GM21390 (cell line): ENCODE measurements at regions not wholly inside any gene's neighbourhood (a gene's known extent, or its start where the extent isn't known, plus 50 kb on each side); places are given as distances from the start of the nearest gene placed in this dataset.

Experiments
- ATAC-seq: cut with Tn5 transposase; IDR thresholded peaks from one replicate; pipeline ENCODE4 v1.9.1; 2021; ENCODE audit not compliant: unreplicated experiment

DNA sequence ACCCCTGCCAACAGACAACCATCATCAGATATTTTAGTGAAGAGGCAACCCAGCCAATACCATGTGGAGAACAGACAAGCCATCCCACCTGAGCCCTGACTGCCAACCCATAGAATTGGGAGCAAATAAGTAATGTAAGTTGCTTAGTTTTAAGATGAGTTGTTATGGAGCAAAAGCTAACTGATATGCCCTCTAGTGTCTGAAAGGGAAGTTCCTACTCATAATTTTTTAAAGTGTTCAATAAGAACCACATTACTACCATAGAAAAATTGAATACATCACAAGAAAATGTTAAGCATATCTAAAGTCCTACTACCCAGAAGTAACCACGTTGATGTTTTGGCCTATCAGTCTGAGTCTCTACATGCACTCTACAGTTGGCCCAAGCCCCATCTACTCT lies 50.8 kb upstream of the SLC36A4 start:
- no peak for ATAC-seq

DNA sequence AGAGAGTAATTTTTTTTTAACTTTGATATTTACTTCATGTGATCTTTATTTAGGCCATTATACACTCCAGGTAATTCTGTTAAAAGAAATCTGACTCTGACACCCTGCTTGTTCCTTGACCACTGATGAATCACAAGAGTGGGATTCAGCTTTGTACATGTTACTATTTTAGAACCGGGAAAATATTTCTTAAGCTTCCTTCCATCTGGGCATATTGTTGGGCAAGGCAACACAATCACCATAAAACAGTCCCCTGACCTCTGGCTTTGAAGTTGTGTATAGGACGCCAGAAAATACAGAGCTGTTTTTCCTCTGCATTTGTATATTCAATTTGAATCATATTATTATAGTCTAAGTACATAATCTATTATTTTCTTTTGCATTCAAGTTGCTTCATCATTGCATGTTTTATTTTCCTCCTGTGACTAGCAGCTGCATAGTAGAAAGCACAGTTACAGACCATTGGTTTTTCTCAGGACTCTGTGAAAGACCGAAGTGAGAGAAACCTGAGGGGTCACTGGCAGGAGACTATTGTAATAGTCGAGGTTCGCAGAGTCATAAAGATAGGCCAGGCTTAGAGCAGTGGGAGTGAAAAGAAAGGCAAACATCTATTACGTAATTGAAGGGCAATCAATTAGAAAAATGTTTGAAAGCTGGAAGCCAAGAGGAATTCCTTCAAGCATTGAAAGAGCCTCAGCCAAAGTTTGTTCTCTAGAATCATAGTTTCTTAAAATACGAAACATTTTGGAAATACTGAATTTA lies 51.8 kb upstream of the SLC36A4 start:
- ATAC-seq: no peak

- no peak for ATAC-seq
Observed at GRCh38 chr11:93250326-93250725, 52.5 kb upstream of the SLC36A4 start.

DNA sequence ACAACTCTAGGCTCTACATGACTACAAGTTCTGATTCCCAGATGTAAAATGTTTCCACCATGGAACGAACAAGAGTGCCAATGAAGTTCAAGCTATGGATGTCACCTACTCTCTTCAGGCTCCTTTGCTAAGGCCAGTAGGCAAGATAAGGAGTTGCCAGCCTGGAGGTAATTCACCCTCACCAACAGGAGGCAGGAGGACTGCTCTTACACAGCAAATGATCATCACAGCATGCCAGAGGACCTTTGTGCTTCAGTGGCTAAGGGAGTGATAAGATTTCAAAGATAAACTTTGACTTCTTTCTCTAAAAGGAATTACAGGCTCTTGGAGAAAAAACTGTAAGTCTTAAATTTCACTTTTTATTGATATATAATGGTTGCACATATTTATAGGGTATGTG lies 54.1 kb upstream of the SLC36A4 start:
- ATAC-seq: no peak

- ATAC-seq: no peak
Observed at GRCh38 chr11:93253111-93253510, 55.3 kb upstream of the SLC36A4 start.

GRCh38 chr11:93256623-93257022 lies 58.8 kb upstream of the SLC36A4 start:
- ATAC-seq: no peak

GRCh38 chr11:93267383-93267782 lies 63.2 kb upstream of the DEUP1 start:
- no peak for ATAC-seq

GRCh38 chr11:93268287-93269040 lies 62.1 kb upstream of the DEUP1 start:
- ATAC-seq: no peak

GRCh38 chr11:93271596-93271995 lies 58.9 kb upstream of the DEUP1 start:
- ATAC-seq: no peak

DNA sequence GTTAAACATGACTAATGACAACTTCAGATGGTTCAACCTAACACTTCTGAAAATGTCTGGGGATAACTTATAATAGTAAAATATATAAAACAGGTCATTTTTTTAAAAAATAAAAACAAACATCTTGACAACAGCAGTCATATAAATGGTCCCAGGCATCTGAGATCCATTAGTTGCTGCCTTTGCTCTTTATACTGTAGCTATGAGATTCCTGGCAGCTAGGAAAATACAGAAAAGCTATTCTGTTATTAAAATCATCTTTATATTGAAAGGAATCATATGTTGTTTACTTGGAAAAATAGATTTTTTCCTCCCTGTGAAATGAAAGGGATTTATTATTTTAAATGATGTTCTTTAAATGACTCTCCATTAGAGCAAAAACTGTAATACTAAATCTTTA lies 55.7 kb upstream of the DEUP1 start:
- ATAC-seq: no peak

GRCh38 chr11:93278976-93279375 lies 51.6 kb upstream of the DEUP1 start:
- ATAC-seq: no peak

GRCh38 chr11:93279851-93280347 lies 50.6 kb upstream of the DEUP1 start:
- peak; percentile 81 for ATAC-seq
